SK-N-SH (cell line): ENCODE measurements at regions not wholly inside any gene's neighbourhood (a gene's known extent, or its start where the extent isn't known, plus 50 kb on each side); places are given as distances from the start of the nearest gene placed in this dataset.

Source experiments
- CTCF ChIP-seq: fragments of 200-600 bp; sonication (generic); IDR thresholded peaks from 2 replicates; pipeline ENCODE4 v1.6.1; 2017; ENCODE audit warnings: antibody characterized with exemption, mild to moderate bottlenecking, moderate library complexity
- FOSL2 ChIP-seq: IDR thresholded peaks from 2 replicates; pipeline ENCODE4 v1.4.0; 2012; ENCODE audit warnings: low read depth, mild to moderate bottlenecking, moderate library complexity, borderline replicate concordance
- GABPA ChIP-seq: IDR thresholded peaks from 2 replicates; pipeline ENCODE4 v1.4.0; 2012; ENCODE audit warnings: low read depth, mild to moderate bottlenecking
- IRF3 ChIP-seq: fragments of 150-350 bp; IDR thresholded peaks from 2 replicates; pipeline ENCODE4 v1.6.1; 2016; ENCODE audit warnings: mild to moderate bottlenecking, low read depth, low read length
- POLR2AphosphoS5 ChIP-seq: IDR thresholded peaks from 2 replicates; pipeline ENCODE4 v1.6.1; 2012; ENCODE audit warnings: low read depth, low read length
- TAF1 ChIP-seq: IDR thresholded peaks from 2 replicates; pipeline ENCODE4 v1.6.1; 2012; ENCODE audit warnings: low read depth, mild to moderate bottlenecking, low read length, moderate library complexity, borderline replicate concordance
- TCF12 ChIP-seq: IDR thresholded peaks from 2 replicates; pipeline ENCODE4 v1.4.0; 2012
- ZBTB33 ChIP-seq: IDR thresholded peaks from 2 replicates; pipeline ENCODE4 v1.4.0; 2012; ENCODE audit warnings: low read depth, borderline replicate concordance

GRCh38 chr11:122327528-122327927 lies 211.5 kb upstream of the BLID start:
- TF ChIP-seq TCF12 (no peak), CTCF (no peak), GABPA (no peak), IRF3 (no peak), ZBTB33 (no peak), POLR2AphosphoS5 (no peak), TAF1 (no peak), FOSL2 (no peak)
